ENCODE measurements at regions not wholly inside any gene's neighbourhood (a gene's known extent, or its start where the extent isn't known, plus 50 kb on each side); places are given as distances from the start of the nearest gene placed in this dataset.
"Not testable (repeated sequence)": the region's sequence is repeated elsewhere in the genome, so short reads cannot be mapped to it uniquely, and the experiment has no call there.

GRCh38 chr11:13208921-13209320, 68.7 kb upstream of the BMAL1 start:
- H3K4me3 ChIP-seq (ENCODE audit: low read depth, low read length) = no peak overlapping the region
- no peak for DNase-seq (ENCODE audit: low read depth)

GRCh38 chr11:13209379-13209778, 68.2 kb upstream of the BMAL1 start:
- DNase-seq (ENCODE audit: low read depth) = no peak
- no peak overlapping the region for H3K4me3 ChIP-seq (ENCODE audit: low read depth, low read length)

GRCh38 chr11:13210424-13210823, 67.2 kb upstream of the BMAL1 start:
- no peak overlapping the region for H3K4me3 ChIP-seq (ENCODE audit: low read depth, low read length)
- DNase-seq (ENCODE audit: low read depth) = peak; percentile 32

- DNase-seq (ENCODE audit: low read depth) = no peak
- H3K4me3 ChIP-seq (ENCODE audit: low read depth, low read length) = no peak overlapping the region
These were observed 63.3 kb upstream of the BMAL1 start for GRCh38 chr11:13214276-13214675.

- H3K4me3 ChIP-seq (ENCODE audit: low read depth, low read length) = no peak overlapping the region
- peak; percentile 56 for DNase-seq (ENCODE audit: low read depth)
These were observed 62.4 kb upstream of the BMAL1 start for GRCh38 chr11:13215149-13215548.

- peak overlapping the region; percentile 7 for H3K4me3 ChIP-seq (ENCODE audit: low read depth, low read length)
- DNase-seq (ENCODE audit: low read depth) = peak; percentile 92
These were observed 61.4 kb upstream of the BMAL1 start for GRCh38 chr11:13216019-13216710.

- no peak overlapping the region for H3K4me3 ChIP-seq (ENCODE audit: low read depth, low read length)
- DNase-seq (ENCODE audit: low read depth) = no peak
These were observed 60.9 kb upstream of the BMAL1 start for GRCh38 chr11:13216711-13217075.

GRCh38 chr11:13218685-13219084, 58.9 kb upstream of the BMAL1 start:
- not testable (repeated sequence) for DNase-seq (ENCODE audit: low read depth); H3K4me3 ChIP-seq (ENCODE audit: low read depth, low read length)

GRCh38 chr11:13220148-13220547, 57.4 kb upstream of the BMAL1 start:
- H3K4me3 ChIP-seq (ENCODE audit: low read depth, low read length) = no peak overlapping the region
- no peak for DNase-seq (ENCODE audit: low read depth)

GRCh38 chr11:13221722-13222121, 55.9 kb upstream of the BMAL1 start:
- DNase-seq (ENCODE audit: low read depth) = no peak
- no peak overlapping the region for H3K4me3 ChIP-seq (ENCODE audit: low read depth, low read length)

- H3K4me3 ChIP-seq (ENCODE audit: low read depth, low read length) = no peak overlapping the region
- no peak for DNase-seq (ENCODE audit: low read depth)
These were observed 55.3 kb upstream of the BMAL1 start for GRCh38 chr11:13222285-13222684.

GRCh38 chr11:13223112-13223511, 54.5 kb upstream of the BMAL1 start:
- DNase-seq (ENCODE audit: low read depth) = no peak
- H3K4me3 ChIP-seq (ENCODE audit: low read depth, low read length) = no peak overlapping the region

GRCh38 chr11:13224324-13224723, 53.3 kb upstream of the BMAL1 start:
- DNase-seq (ENCODE audit: low read depth) = no peak
- no peak overlapping the region for H3K4me3 ChIP-seq (ENCODE audit: low read depth, low read length)

GRCh38 chr11:13225038-13226001, 52.3 kb upstream of the BMAL1 start:
- DNase-seq (ENCODE audit: low read depth) = no peak
- H3K4me3 ChIP-seq (ENCODE audit: low read depth, low read length) = no peak overlapping the region

- no peak overlapping the region for H3K4me3 ChIP-seq (ENCODE audit: low read depth, low read length)
- DNase-seq (ENCODE audit: low read depth) = no peak
These were observed 49.8 kb upstream of the BMAL1 start for GRCh38 chr11:13227676-13228255.
